ENCODE measurements at regions not wholly inside any gene's neighbourhood (a gene's known extent, or its start where the extent isn't known, plus 50 kb on each side); places are given as distances from the start of the nearest gene placed in this dataset.
"Not testable (repeated sequence)": the region's sequence is repeated elsewhere in the genome, so short reads cannot be mapped to it uniquely, and the experiment has no call there.

GRCh38 chr5:19285286-19285685 is 702.7 kb downstream of the CDH18 start:
- no peak for DNase-seq

GRCh38 chr5:19287548-19288277 is 700.3 kb downstream of the CDH18 start:
- not testable (repeated sequence) for DNase-seq

DNA sequence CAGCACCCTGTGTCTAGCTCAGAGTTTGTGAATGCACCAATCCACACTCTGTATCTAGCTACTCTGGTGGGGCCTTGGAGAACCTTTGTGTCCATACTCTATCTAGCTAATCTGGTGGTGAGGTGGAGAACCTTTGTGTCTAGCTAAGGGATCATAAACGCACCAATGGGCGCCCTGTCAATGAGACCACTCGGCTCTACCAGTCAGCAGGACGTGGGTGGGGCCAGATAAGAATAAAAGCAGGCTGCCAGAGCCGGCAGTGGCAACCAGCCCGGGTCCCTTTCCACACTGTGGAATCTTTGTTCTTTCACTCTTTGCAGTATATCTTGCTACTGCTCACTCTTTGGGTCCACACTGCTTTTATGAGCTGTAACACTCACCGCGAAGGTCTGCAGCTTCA is 699.7 kb downstream of the CDH18 start:
- not testable (repeated sequence) for DNase-seq

GRCh38 chr5:19297934-19298333 is 690.1 kb downstream of the CDH18 start:
- no peak for DNase-seq

GRCh38 chr5:19301271-19301670 is 686.7 kb downstream of the CDH18 start:
- DNase-seq: no peak

DNA sequence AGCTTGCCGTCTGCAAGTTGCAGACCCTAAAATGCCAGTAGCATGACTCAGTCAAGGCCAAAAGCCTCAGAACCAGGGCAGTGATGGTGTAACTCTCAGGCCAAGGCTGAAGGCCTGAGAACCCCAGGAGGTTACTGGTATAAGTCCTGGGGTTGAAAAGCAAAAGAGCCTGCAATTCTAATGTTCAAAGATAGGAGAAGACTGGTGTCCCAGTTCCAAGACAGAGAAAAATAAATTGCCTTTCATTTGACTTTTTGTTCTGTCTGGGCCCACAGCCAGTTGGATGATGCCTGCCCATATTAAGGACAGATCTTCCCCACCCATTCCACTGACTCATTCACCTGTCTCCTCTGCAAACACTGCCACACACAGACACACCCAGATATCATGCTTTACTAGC is 673.2 kb downstream of the CDH18 start:
- DNase-seq: no peak

DNA sequence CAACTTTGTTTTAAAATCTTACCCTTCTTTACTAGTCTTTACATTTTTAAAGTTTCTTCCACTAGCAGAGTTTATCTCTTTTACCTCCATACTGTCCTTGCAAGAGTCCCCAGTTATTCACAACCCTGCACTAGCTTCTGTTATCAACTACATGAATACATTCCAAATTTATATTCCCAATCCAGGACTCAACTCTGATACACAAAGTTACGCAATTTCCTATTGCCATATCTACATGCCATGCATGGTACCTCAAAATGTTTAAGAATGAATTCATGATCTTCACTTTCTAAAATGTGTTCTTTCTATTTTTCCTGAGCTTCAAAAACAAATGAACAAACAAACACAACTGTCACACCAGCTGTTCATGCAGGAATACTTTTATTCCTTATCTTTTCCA is 668.7 kb downstream of the CDH18 start:
- DNase-seq: no peak

DNA sequence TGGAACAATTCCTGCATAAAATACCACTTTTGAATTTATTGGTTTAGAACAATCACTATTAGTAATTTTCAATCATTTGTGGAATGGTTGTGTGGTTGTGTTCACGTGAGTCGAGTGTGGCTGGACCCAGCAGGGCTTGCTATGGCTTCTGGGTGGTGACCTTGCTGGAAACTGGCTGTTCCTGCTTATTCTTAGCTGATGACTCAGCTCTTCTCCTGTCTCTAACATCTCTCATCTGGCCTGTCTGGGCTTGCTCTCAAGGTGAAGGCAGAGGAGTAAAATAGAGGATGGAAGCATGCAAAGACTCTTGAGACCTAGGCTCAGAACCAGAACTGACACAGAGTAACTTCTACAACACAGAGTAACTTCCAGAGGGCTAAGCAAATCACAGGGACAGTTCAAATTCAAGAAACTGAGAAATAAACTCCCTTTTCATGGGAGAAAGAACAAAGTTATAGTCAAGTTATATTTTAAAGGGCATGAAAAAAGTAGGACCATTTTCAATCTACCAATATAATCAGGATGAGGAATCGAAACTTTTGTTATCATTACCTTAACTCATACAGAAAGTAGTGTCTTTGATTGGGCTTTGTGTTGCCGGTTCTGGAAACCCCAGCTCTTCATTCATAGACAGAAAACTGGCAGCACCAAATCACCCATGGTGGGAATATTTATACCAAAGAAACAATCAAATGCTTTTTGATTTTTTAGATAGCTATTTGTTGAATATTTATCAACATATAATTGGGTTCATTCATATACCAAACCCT is 665.1 kb downstream of the CDH18 start:
- no peak for DNase-seq

DNA sequence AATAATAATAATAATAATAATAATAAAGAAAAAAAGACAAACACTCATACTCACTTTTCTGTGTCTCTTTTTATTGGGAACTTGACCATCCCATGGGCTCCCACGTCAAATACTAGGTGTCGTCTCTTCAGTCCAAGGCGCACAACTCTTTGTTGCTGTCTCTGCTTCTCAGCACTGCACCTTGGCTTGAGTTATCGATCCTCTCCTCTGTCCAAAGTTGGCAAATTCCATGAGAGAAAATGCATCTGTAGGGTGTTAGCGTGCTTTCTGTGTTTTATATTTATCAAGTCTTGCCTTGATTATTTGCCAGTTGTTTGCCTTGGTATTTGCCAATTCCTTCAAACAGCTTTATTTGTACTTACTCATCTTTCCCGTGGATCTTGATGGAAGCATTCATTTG is 653.7 kb downstream of the CDH18 start:
- DNase-seq: no peak

- DNase-seq: no peak
These were observed 645.1 kb downstream of the CDH18 start for GRCh38 chr5:19342942-19343341.

GRCh38 chr5:19352120-19352519 is 635.9 kb downstream of the CDH18 start:
- no peak for DNase-seq

DNA sequence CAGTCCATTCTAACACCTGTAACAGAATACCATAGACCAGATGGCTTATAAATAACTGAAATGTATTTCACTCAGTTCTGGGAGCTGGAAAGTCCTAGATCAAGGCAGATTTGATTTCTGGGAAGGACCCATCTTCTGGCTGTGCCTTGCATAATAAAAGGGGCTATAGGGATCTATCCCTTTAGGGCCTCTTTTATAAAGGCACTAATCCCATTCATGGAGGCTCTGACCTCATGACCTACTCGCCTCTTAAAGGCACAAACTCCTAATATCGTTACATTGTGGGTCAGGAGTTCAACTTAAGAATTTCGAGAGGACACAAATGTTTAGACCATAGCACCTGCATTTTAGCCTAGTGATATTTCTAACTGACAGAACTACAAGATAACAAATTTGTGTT is 619.0 kb downstream of the CDH18 start:
- no peak for DNase-seq

GRCh38 chr5:19369561-19369960 is 618.4 kb downstream of the CDH18 start:
- DNase-seq: no peak

DNA sequence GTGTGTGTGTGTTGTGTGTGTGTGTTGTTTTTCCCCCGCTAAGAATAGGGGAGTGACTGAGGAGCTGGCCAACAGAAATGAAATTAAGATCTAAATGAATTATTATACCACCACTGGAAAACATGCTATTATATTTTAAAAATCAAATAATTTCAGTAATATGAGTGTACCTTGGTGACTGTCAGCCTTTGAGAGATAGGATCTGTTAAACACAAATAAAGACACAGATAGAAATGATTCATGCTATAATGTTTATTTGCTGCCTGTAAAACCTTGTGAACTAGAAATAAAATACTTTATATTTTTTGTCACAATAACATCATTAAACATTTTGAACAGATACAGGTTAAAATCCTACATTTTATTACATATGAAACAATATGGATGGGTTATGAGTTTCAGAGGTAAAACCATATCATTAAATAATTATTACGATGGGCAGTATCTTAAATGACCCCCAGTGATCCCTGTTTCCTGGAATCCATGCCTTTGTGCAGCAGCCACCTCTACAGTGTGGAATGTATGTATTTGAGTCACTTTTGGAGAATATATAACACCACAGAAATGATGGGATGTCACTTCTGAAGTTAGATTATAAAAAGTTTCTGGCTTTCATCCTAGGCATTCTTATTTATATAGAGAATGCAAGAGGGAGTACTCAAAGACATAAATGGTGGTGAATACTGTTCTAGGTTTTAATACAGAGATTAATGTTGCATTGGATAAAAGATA is 617.2 kb downstream of the CDH18 start:
- DNase-seq: no peak

- no peak for DNase-seq
These were observed 599.6 kb downstream of the CDH18 start for GRCh38 chr5:19388391-19388790.

- DNase-seq: no peak
These were observed 587.0 kb downstream of the CDH18 start for GRCh38 chr5:19401032-19401431.

DNA sequence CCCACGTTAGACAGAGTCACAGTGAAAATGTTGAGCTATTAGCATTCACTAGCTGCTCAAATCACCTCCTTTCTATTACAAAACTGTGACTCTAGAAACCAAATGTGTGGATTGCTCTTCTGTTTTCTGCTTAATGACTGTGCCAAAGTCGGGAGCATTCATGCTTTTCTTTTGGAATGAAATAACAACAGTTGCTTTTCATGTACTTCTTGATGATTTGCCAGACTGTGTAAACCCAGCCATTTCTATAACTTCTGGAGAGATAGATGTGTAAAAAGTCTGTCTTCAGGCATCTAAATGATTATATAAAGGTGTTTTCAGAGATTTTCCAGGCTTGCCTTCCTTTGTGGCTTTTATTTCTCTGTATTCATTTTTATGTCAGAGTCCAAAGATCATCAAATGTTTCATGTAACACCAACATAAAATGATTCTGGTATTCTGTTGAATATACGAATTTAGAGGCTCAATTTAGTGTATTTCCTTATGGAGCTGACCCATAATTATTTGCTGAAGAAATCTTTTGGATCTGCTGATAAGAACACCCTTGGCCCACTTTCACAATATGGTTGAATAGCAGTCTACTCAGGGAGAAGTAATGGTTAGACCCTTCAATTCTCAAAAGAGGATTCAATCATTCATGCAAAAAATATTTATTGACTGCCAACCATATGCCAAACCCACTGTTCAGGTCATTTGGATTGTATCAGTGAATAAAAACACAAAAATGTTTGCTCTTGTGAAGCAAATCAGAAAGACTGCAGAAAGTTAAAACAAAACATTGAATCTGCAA is 581.2 kb downstream of the CDH18 start:
- DNase-seq: no peak

GRCh38 chr5:19408149-19408548 is 579.9 kb downstream of the CDH18 start:
- no peak for DNase-seq

DNA sequence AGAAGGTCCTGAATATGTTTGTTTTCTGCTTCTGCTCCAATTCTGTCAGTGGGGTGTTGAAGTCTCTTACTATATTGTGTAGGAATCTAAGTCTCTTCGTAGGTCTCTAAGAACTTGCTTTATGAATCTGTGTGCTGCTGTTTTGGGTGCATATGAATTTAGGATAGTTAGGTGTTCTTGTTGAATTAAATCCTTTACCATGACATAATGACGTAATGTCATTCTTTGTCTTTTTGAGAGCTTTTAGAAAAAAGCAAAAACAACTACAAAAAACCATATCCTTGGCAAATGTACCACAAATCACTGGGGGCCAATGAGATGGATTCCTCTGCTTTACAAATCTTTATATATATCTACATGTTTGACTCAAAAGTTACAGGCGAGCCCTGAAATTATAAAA is 576.1 kb downstream of the CDH18 start:
- DNase-seq: no peak

Measured in femur (tissue), 1 donor.